T-helper 2 cell (primary cell): ENCODE measurements at regions not wholly inside any gene's neighbourhood (a gene's known extent, or its start where the extent isn't known, plus 50 kb on each side); places are given as distances from the start of the nearest gene placed in this dataset.
"Not testable (repeated sequence)": the region's sequence is repeated elsewhere in the genome, so short reads cannot be mapped to it uniquely, and the experiment has no call there.

Source experiments
- DNase-seq, 5 experiments: peaks; one replicate each; pipeline versions ENCODE4 v3.0.0 to v3.0.0-alpha.2; 2012 to 2022

GRCh38 chr12:46884362-46884761, 58.6 kb upstream of the SLC38A4 start:
- no peak for DNase-seq

GRCh38 chr12:46886541-46887041, 60.8 kb upstream of the SLC38A4 start:
- DNase-seq: no peak

- DNase-seq: no peak
These were observed 62.1 kb upstream of the SLC38A4 start for GRCh38 chr12:46887870-46888269.

- no peak for DNase-seq
These were observed 62.8 kb upstream of the SLC38A4 start for GRCh38 chr12:46888568-46888967.

- DNase-seq: no peak
These were observed 65.5 kb upstream of the SLC38A4 start for GRCh38 chr12:46891306-46891705.

GRCh38 chr12:46892034-46892705, 66.4 kb upstream of the SLC38A4 start:
- DNase-seq: no peak

GRCh38 chr12:46892887-46893286, 67.1 kb upstream of the SLC38A4 start:
- no peak for DNase-seq

- no peak for DNase-seq
These were observed 67.6 kb upstream of the SLC38A4 start for GRCh38 chr12:46893434-46893833.

GRCh38 chr12:46895726-46896125, 69.9 kb upstream of the SLC38A4 start:
- DNase-seq: no peak

GRCh38 chr12:46896680-46897079, 70.9 kb upstream of the SLC38A4 start:
- no peak for DNase-seq

- no peak for DNase-seq
These were observed 72.5 kb upstream of the SLC38A4 start for GRCh38 chr12:46898152-46898931.

- DNase-seq: no peak
These were observed 73.2 kb upstream of the SLC38A4 start for GRCh38 chr12:46898989-46899388.

- no peak for DNase-seq
These were observed 75.1 kb upstream of the SLC38A4 start for GRCh38 chr12:46900734-46901463.

GRCh38 chr12:46901464-46902205, 75.8 kb upstream of the SLC38A4 start:
- no peak for DNase-seq

- no peak for DNase-seq
These were observed 77.3 kb upstream of the SLC38A4 start for GRCh38 chr12:46903058-46903457.

GRCh38 chr12:46904406-46905238, 78.8 kb upstream of the SLC38A4 start:
- no peak for DNase-seq

GRCh38 chr12:46905239-46905627, 79.4 kb upstream of the SLC38A4 start:
- not testable (repeated sequence) for DNase-seq

- DNase-seq: no peak
These were observed 82.0 kb upstream of the SLC38A4 start for GRCh38 chr12:46907791-46908190.

- no peak for DNase-seq
These were observed 82.6 kb upstream of the SLC38A4 start for GRCh38 chr12:46908236-46908935.

- DNase-seq: no peak
These were observed 83.3 kb upstream of the SLC38A4 start for GRCh38 chr12:46908936-46909635.
